SU-DHL-6 (cell line): ENCODE measurements at regions not wholly inside any gene's neighbourhood (a gene's known extent, or its start where the extent isn't known, plus 50 kb on each side); places are given as distances from the start of the nearest gene placed in this dataset.

Source experiments
- EZH2phosphoT487 ChIP-seq: fragments of 200-600 bp; sonication (generic), shearing (Covaris generic); conservative IDR thresholded peaks from 2 replicates; pipeline ENCODE4 v1.6.1; 2018; ENCODE audit warnings: mild to moderate bottlenecking, antibody characterized with exemption, low read length, moderate library complexity, mixed read lengths
- TF ChIP-seq, protein P1 (sequence below): fragments of 200-600 bp; sonication (generic); IDR thresholded peaks from one replicate; pipeline ENCODE4 v1.5.1; 2017; ENCODE audit warnings: antibody characterized with exemption, mild to moderate bottlenecking, low read length, moderate library complexity; ENCODE audit not compliant: insufficient read depth, poor library complexity, severe bottlenecking

- TF ChIP-seq, protein P1, sequence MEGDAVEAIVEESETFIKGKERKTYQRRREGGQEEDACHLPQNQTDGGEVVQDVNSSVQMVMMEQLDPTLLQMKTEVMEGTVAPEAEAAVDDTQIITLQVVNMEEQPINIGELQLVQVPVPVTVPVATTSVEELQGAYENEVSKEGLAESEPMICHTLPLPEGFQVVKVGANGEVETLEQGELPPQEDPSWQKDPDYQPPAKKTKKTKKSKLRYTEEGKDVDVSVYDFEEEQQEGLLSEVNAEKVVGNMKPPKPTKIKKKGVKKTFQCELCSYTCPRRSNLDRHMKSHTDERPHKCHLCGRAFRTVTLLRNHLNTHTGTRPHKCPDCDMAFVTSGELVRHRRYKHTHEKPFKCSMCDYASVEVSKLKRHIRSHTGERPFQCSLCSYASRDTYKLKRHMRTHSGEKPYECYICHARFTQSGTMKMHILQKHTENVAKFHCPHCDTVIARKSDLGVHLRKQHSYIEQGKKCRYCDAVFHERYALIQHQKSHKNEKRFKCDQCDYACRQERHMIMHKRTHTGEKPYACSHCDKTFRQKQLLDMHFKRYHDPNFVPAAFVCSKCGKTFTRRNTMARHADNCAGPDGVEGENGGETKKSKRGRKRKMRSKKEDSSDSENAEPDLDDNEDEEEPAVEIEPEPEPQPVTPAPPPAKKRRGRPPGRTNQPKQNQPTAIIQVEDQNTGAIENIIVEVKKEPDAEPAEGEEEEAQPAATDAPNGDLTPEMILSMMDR: no peak
- TF ChIP-seq EZH2phosphoT487: no peak
Measured at GRCh38 chr13:21852043-21852442, 181.2 kb downstream of the FGF9 start.
